GM19324 (cell line): ENCODE measurements at regions not wholly inside any gene's neighbourhood (a gene's known extent, or its start where the extent isn't known, plus 50 kb on each side); places are given as distances from the start of the nearest gene placed in this dataset.

Experiments used
- ATAC-seq: cut with Tn5 transposase; IDR thresholded peaks from one replicate; pipeline ENCODE4 v1.9.1; 2021; ENCODE audit warnings: mild to moderate bottlenecking, moderate library complexity; ENCODE audit not compliant: unreplicated experiment, low FRiP score

- ATAC-seq, result no peak
Observed at GRCh38 chr5:74364507-74364906, 276.0 kb downstream of the ENC1 start.

- no peak for ATAC-seq
Observed at GRCh38 chr5:74363603-74364205, 276.8 kb downstream of the ENC1 start.

- ATAC-seq, result no peak
Observed at GRCh38 chr5:74361406-74362358, 278.8 kb downstream of the ENC1 start.

GRCh38 chr5:74360535-74361210 is 279.9 kb downstream of the ENC1 start:
- ATAC-seq, result no peak

GRCh38 chr5:74357827-74358226 is 282.7 kb downstream of the ENC1 start:
- no peak for ATAC-seq

GRCh38 chr5:74356009-74356695 is 284.4 kb downstream of the ENC1 start:
- no peak for ATAC-seq

GRCh38 chr5:74355041-74355824 is 285.3 kb downstream of the ENC1 start:
- ATAC-seq, result no peak

- ATAC-seq, result no peak
Observed at GRCh38 chr5:74352256-74352655, 288.3 kb downstream of the ENC1 start.

GRCh38 chr5:74342948-74343682 is 297.4 kb downstream of the ENC1 start:
- no peak for ATAC-seq

- ATAC-seq, result no peak
Observed at GRCh38 chr5:74342182-74342581, 298.3 kb downstream of the ENC1 start.

GRCh38 chr5:74341221-74341620 is 299.3 kb downstream of the ENC1 start:
- ATAC-seq, result no peak

- no peak for ATAC-seq
Observed at GRCh38 chr5:74340476-74340875, 300.1 kb downstream of the ENC1 start.

- ATAC-seq, result no peak
Observed at GRCh38 chr5:74337984-74338310, 302.6 kb downstream of the ENC1 start.

- ATAC-seq, result no peak
Observed at GRCh38 chr5:74337254-74337983, 303.1 kb downstream of the ENC1 start.

- no peak for ATAC-seq
Observed at GRCh38 chr5:74336297-74336696, 304.2 kb downstream of the ENC1 start.

GRCh38 chr5:74334762-74335384 is 305.7 kb downstream of the ENC1 start:
- ATAC-seq, result no peak

- no peak for ATAC-seq
Observed at GRCh38 chr5:74334062-74334761, 306.3 kb downstream of the ENC1 start.

GRCh38 chr5:74333430-74333829 is 307.1 kb downstream of the ENC1 start:
- ATAC-seq, result no peak
